Breast epithelium (tissue), 4 donors: ENCODE measurements at regions not wholly inside any gene's neighbourhood (a gene's known extent, or its start where the extent isn't known, plus 50 kb on each side); places are given as distances from the start of the nearest gene placed in this dataset.

Experiments
- DNase-seq, 2 donors: peaks; one replicate each; pipeline ENCODE4 v3.0.0-alpha.2; 2019; ENCODE audit warnings: low spot score in 2 of 2
- H3K27ac ChIP-seq, 2 donors: fragments of 200-600 bp; sonication (generic) in 1 of 2; one replicate each; pipeline ENCODE4 v1.5.1; 2016 to 2019; ENCODE audit warnings: mild to moderate bottlenecking in 1 of 2
- H3K27me3 ChIP-seq, 2 donors: fragments of 200-600 bp; sonication (generic) in 1 of 2; one replicate each; pipeline versions ENCODE4 v1.5.1 to v1.6.0; 2017 to 2019; ENCODE audit warnings: control low read depth in 1 of 2, mild to moderate bottlenecking in 1 of 2
- H3K36me3 ChIP-seq: fragments of 200-600 bp; one replicate; pipeline ENCODE4 v1.5.1; 2019
- H3K4me1 ChIP-seq, 2 donors: fragments of 200-600 bp; sonication (generic); one replicate each; pipeline ENCODE4 v1.5.1; 2016 to 2019; ENCODE audit warnings: control low read depth in 1 of 2
- H3K4me3 ChIP-seq, 3 donors: fragments of 200-600 bp; sonication (generic); 1 replicate in 2 of 3; 2 replicates in 1 of 3; pipeline ENCODE4 v1.5.1; 2016 to 2019; ENCODE audit warnings: mild to moderate bottlenecking in 3 of 3, moderate library complexity in 2 of 3
- H3K9me3 ChIP-seq, 2 donors: fragments of 200-600 bp; sonication (generic) in 1 of 2; one replicate each; pipeline ENCODE4 v1.5.1; 2016 to 2019; ENCODE audit warnings: control low read depth in 1 of 2
- POLR2A ChIP-seq: fragments of 450-650 bp; IDR thresholded peaks from one replicate; pipeline ENCODE4 v1.6.1; 2016; ENCODE audit warnings: antibody characterized with exemption, mild to moderate bottlenecking, moderate library complexity
- POLR2AphosphoS5 ChIP-seq, 3 donors: sonication (generic); formaldehyde crosslinking; IDR thresholded peaks; one replicate each; pipeline ENCODE4 v1.6.1; 2017; ENCODE audit warnings: antibody characterized with exemption in 3 of 3
- intact Hi-C: fragments of 100-400 bp; cut with DNase I; formaldehyde crosslinking; loops from one replicate; pipeline ENCODE4 v1.15.1; 2023; ENCODE audit warnings: low total_unique reads
- TF ChIP-seq, protein P1 (sequence below), 3 donors: fragments of 450-650 bp; IDR thresholded peaks; one replicate each; pipeline ENCODE4 v1.5.1; 2016 to 2017; ENCODE audit warnings: antibody characterized with exemption in 3 of 3, mild to moderate bottlenecking in 3 of 3, moderate library complexity in 3 of 3

DNA sequence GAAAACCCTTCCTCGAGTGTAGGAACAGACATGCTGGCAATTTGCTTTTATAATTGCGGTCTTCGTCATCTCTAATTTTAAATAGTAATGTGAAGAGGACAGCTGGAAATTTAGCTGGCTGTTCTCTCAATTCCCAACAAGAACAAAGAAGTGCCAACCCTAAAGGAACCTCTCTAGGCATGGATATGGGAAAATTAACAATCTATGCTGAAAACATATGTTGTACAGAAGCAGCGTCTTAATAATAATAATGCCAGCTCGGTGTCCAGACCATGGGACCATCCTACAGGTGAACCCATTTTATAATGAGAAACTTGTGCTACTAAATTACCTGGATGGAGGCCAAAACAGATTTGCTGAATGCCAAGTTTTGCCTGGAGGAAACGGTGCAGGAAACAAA is 641.4 kb upstream of the MGMT start:
- intact Hi-C loops: no loop called here
- Histone ChIP-seq H3K27ac (no peak overlapping the region), H3K4me1 (no peaks in the 10 kb centered on the region), H3K9me3 (no peaks in the 10 kb centered on the region), H3K4me3 (no peak overlapping the region), H3K27me3 (peaks cover 0 to 3% of the 10 kb centered on the region in 2 donors), H3K36me3 (no peaks in the 10 kb centered on the region)
- DNase-seq: no peak
- TF ChIP-seq, protein P1, sequence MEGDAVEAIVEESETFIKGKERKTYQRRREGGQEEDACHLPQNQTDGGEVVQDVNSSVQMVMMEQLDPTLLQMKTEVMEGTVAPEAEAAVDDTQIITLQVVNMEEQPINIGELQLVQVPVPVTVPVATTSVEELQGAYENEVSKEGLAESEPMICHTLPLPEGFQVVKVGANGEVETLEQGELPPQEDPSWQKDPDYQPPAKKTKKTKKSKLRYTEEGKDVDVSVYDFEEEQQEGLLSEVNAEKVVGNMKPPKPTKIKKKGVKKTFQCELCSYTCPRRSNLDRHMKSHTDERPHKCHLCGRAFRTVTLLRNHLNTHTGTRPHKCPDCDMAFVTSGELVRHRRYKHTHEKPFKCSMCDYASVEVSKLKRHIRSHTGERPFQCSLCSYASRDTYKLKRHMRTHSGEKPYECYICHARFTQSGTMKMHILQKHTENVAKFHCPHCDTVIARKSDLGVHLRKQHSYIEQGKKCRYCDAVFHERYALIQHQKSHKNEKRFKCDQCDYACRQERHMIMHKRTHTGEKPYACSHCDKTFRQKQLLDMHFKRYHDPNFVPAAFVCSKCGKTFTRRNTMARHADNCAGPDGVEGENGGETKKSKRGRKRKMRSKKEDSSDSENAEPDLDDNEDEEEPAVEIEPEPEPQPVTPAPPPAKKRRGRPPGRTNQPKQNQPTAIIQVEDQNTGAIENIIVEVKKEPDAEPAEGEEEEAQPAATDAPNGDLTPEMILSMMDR (IDR thresholded peaks at IDR 0.05): no peak
- TF ChIP-seq POLR2A (no peak), POLR2AphosphoS5 (IDR thresholded peaks at IDR 0.05) (no peak)

GRCh38 chr10:128833671-128834070 is 633.4 kb upstream of the MGMT start:
- H3K27me3 ChIP-seq: no peaks in the 10 kb centered on the region
- no peak for TF ChIP-seq POLR2AphosphoS5 (IDR thresholded peaks at IDR 0.05)
- DNase-seq: no peak
- H3K27ac ChIP-seq: no peak overlapping the region
- no peaks in the 10 kb centered on the region for H3K4me1 ChIP-seq
- intact Hi-C loops: no loop called here
- no peaks in the 10 kb centered on the region for H3K9me3 ChIP-seq
- no peaks in the 10 kb centered on the region for H3K36me3 ChIP-seq
- no peak overlapping the region for H3K4me3 ChIP-seq

- Histone ChIP-seq H3K9me3 (no peaks in the 10 kb centered on the region), H3K27me3 (no peaks in the 10 kb centered on the region), H3K4me1 (no peaks in the 10 kb centered on the region), H3K27ac (no peak overlapping the region), H3K36me3 (no peaks in the 10 kb centered on the region), H3K4me3 (no peak overlapping the region)
- TF ChIP-seq POLR2AphosphoS5 (IDR thresholded peaks at IDR 0.05): no peak
- no peak for TF ChIP-seq POLR2A
- TF ChIP-seq, protein P1 (IDR thresholded peaks at IDR 0.05): no peak
- intact Hi-C loops: no loop called here
- DNase-seq: no peak
Observed at GRCh38 chr10:128835361-128835760, 631.7 kb upstream of the MGMT start.

DNA sequence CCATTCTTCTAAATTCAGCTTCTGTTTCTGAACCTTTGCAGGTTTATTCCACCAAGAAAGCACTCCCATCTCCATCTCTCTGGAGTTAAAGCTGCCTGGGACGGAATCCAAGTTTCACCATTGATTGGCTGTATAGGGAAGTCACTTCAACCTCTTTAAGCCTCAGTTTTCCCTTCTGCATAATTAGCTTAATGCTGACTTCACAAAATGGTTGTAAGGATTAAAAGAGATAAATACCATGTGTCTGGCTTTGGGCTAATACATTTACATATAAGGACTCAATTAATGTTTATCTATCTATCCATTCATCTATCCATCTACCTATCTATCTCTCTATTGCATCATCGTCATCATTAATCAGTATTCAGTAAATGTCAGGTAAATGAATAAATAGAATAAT is 629.6 kb upstream of the MGMT start:
- intact Hi-C loops: no loop called here

GRCh38 chr10:128839134-128839533 is 627.9 kb upstream of the MGMT start:
- intact Hi-C loops: no loop called here
- no peak overlapping the region for H3K27ac ChIP-seq
- H3K36me3 ChIP-seq: no peaks in the 10 kb centered on the region
- H3K4me1 ChIP-seq: no peaks in the 10 kb centered on the region
- H3K4me3 ChIP-seq: no peak overlapping the region
- no peaks in the 10 kb centered on the region for H3K27me3 ChIP-seq
- no peak for TF ChIP-seq POLR2AphosphoS5 (IDR thresholded peaks at IDR 0.05)
- no peak for TF ChIP-seq POLR2A
- TF ChIP-seq, protein P1 (IDR thresholded peaks at IDR 0.05): no peak
- no peaks in the 10 kb centered on the region for H3K9me3 ChIP-seq
- no peak for DNase-seq

More for the DNA sequence above, 629.6 kb upstream of the MGMT start:
- Histone ChIP-seq H3K4me3 (no peak overlapping the region), H3K27ac (no peak overlapping the region), H3K36me3 (no peaks in the 10 kb centered on the region), H3K27me3 (no peaks in the 10 kb centered on the region), H3K4me1 (no peaks in the 10 kb centered on the region), H3K9me3 (no peaks in the 10 kb centered on the region)
- no peak for TF ChIP-seq POLR2A
- no peak for TF ChIP-seq POLR2AphosphoS5 (IDR thresholded peaks at IDR 0.05)
- TF ChIP-seq, protein P1 (IDR thresholded peaks at IDR 0.05): no peak
- DNase-seq: no peak

DNA sequence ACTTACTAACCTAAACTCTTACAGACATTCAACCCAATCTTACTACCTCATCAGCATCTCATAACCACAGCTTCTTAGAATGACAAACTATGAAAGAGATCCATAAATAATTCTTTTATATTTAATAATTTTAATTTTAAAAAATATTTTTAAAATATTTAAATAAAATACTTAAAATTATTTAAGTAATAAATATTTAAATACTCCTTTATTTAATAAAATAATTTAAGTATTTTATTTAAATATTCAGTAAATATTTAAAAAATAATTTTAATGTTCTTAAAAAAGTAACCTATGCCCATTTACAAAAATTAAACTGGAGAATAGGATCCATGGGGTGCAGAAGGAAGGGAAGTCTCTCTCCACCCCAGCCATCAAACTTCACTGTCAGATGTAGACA is 627.3 kb upstream of the MGMT start:
- TF ChIP-seq POLR2A (no peak), POLR2AphosphoS5 (IDR thresholded peaks at IDR 0.05) (no peak)
- TF ChIP-seq, protein P1 (IDR thresholded peaks at IDR 0.05): no peak
- H3K36me3 ChIP-seq: no peaks in the 10 kb centered on the region
- intact Hi-C loops: no loop called here
- no peaks in the 10 kb centered on the region for H3K9me3 ChIP-seq
- no peaks in the 10 kb centered on the region for H3K4me1 ChIP-seq
- H3K27ac ChIP-seq: no peak overlapping the region
- no peak for DNase-seq
- H3K4me3 ChIP-seq: no peak overlapping the region
- H3K27me3 ChIP-seq: no peaks in the 10 kb centered on the region
